ENCODE measurements at regions not wholly inside any gene's neighbourhood (a gene's known extent, or its start where the extent isn't known, plus 50 kb on each side); places are given as distances from the start of the nearest gene placed in this dataset.
"Not testable (repeated sequence)": the region's sequence is repeated elsewhere in the genome, so short reads cannot be mapped to it uniquely, and the experiment has no call there.

DNA sequence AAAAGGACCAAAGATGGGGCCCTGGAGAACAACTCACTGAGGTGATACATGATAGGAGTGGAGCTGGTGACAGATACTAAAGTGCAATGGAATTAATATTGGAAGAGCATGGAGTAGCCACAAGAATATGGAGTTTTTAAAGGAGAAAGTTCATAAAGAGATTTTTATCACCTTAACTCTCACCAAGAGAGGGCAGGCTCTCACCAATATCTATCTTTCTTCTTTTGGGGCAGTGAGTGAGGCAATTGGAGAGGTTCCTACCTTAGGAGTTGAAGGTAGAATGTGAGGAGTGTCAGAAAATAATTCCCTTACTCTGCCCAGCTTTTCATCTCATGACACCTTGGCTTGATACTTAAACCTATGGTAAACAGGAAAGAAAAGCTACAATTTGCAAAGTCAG, 233.7 kb upstream of the CWC22 start:
- no peaks in the 10 kb centered on the region for H3K27me3 ChIP-seq (replicated peaks; ENCODE audit: insufficient read depth)
- H3K4me2 ChIP-seq (ENCODE audit: unreplicated experiment): no peak overlapping the region
- H3K4me1 ChIP-seq (ENCODE audit: insufficient read depth): no peaks in the 10 kb centered on the region
- no peaks in the 10 kb centered on the region for H3K36me3 ChIP-seq (ENCODE audit: low read depth)
- peak; percentile 45 for DNase-seq
- no peak for TF ChIP-seq EZH2 (IDR thresholded peaks at IDR 0.05; ENCODE audit: insufficient read depth, poor library complexity, severe bottlenecking)
- no peak for TF ChIP-seq EZH2phosphoT487 (IDR thresholded peaks at IDR 0.05; ENCODE audit: insufficient read depth, low read depth)
- in situ Hi-C loops (cut with MboI): no loop called here
- no peaks in the 10 kb centered on the region for H4K20me1 ChIP-seq (ENCODE audit: insufficient read depth)
- no peak overlapping the region for H2AFZ ChIP-seq
- H3K9me2 ChIP-seq (ENCODE audit: insufficient read depth): no peaks in the 10 kb centered on the region
- H3K9ac ChIP-seq: no peak overlapping the region
- no peaks in the 10 kb centered on the region for H3K79me2 ChIP-seq (ENCODE audit: insufficient read depth)
- no peaks in the 10 kb centered on the region for H3K9me3 ChIP-seq (ENCODE audit: low read depth)
- no peaks in the 10 kb centered on the region for H3F3A ChIP-seq (ENCODE audit: insufficient read depth)
- no peak overlapping the region for H3K4me3 ChIP-seq
- no peak overlapping the region for H3K27ac ChIP-seq

DNA sequence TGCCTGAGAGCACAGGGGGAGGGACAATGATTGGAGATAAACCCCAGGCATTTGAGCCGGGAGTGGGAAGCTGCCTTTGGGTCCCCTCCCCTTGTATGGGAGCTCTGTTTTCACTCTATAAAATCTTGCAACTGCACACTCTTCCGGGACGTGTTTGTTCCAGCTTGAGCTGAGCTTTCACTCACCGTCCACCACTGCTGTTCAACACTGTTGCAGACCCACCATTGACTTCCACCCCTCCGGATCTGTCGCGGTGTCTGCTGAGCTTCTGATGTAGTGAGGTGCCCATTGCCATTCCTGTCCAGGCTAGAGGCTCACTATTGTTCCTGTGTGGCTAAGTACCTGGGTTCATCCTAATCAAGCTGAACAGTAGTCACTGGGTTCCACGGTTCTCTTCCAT, 231.6 kb upstream of the CWC22 start:
- H4K20me1 ChIP-seq (ENCODE audit: insufficient read depth): no peaks in the 10 kb centered on the region
- H2AFZ ChIP-seq: no peak overlapping the region
- no peak overlapping the region for H3K4me2 ChIP-seq (ENCODE audit: unreplicated experiment)
- no peaks in the 10 kb centered on the region for H3K9me3 ChIP-seq (ENCODE audit: low read depth)
- H3K9me2 ChIP-seq (ENCODE audit: insufficient read depth): no peaks in the 10 kb centered on the region
- no peak overlapping the region for H3K4me3 ChIP-seq
- 84 to 87% methylated on average over 8 of the region's 8 CpGs for WGBS, 2 experiments (ENCODE audit: low coverage in 1 of 2, low lambda C conversion rate in 2 of 2, missing lambda C conversion rate in 2 of 2)
- no peak for DNase-seq
- H3K27me3 ChIP-seq (replicated peaks; ENCODE audit: insufficient read depth): no peaks in the 10 kb centered on the region
- no peaks in the 10 kb centered on the region for H3K36me3 ChIP-seq (ENCODE audit: low read depth)
- no peak overlapping the region for H3K27ac ChIP-seq
- H3K79me2 ChIP-seq (ENCODE audit: insufficient read depth): no peaks in the 10 kb centered on the region
- H3K4me1 ChIP-seq (ENCODE audit: insufficient read depth): no peaks in the 10 kb centered on the region
- no peaks in the 10 kb centered on the region for H3F3A ChIP-seq (ENCODE audit: insufficient read depth)
- TF ChIP-seq EZH2phosphoT487 (IDR thresholded peaks at IDR 0.05; ENCODE audit: insufficient read depth, low read depth) (no peak), EZH2 (IDR thresholded peaks at IDR 0.05; ENCODE audit: insufficient read depth, poor library complexity, severe bottlenecking) (no peak)
- no peak overlapping the region for H3K9ac ChIP-seq
- in situ Hi-C loops (cut with MboI): no loop called here

DNA sequence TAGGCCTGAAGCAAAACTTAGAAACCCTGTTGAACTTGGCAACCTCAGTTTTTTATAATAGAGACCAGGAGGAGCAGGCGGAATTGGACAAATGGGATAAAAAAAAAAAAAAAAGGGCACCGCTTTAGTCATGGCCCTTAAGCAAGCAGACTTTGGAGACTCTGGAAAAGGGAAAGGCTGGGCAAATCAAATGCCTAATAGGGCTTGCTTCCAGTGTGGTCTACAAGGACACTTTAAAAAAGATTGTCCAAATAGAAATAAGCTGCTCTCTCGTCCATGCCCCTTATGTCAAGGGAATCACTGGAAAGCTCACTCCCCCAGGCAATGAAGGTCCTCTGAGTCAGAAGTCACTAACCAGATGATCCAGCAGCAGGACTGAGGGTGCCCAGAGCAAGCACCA, 229.0 kb upstream of the CWC22 start:
- H2AFZ ChIP-seq; H3K79me2 ChIP-seq (ENCODE audit: insufficient read depth); H3K27me3 ChIP-seq (replicated peaks; ENCODE audit: insufficient read depth); H3K9me2 ChIP-seq (ENCODE audit: insufficient read depth); in situ Hi-C loops (cut with MboI); H3K27ac ChIP-seq; H4K20me1 ChIP-seq (ENCODE audit: insufficient read depth); H3F3A ChIP-seq (ENCODE audit: insufficient read depth); H3K36me3 ChIP-seq (ENCODE audit: low read depth); H3K9ac ChIP-seq; H3K9me3 ChIP-seq (ENCODE audit: low read depth); H3K4me1 ChIP-seq (ENCODE audit: insufficient read depth); H3K4me3 ChIP-seq; H3K4me2 ChIP-seq (ENCODE audit: unreplicated experiment): not testable (repeated sequence)
- WGBS, 2 experiments (ENCODE audit: low coverage in 1 of 2, low lambda C conversion rate in 2 of 2, missing lambda C conversion rate in 2 of 2): 30 to 38% methylated on average over 3 of the region's 3 CpGs
- peak; percentile 31 for DNase-seq

DNA sequence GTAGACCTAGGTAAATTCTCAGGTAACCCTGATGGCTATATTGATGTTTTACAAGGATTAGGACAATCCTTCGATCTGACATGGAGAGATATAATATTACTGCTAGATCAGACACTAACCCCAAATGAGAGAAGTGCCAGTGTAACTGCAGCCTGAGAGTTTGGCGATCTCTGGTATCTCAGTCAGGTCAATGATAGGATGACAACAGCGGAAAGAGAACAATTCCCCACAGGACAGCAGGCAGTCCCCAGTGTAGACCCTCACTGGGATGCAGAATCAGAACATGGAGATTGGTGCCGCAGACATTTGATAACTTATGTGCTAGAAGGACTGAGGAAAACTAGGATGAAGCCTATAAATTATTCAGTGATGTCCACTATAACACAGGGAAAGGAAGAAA, 228.4 kb upstream of the CWC22 start:
- H3F3A ChIP-seq (ENCODE audit: insufficient read depth); H3K27me3 ChIP-seq (replicated peaks; ENCODE audit: insufficient read depth); H3K4me2 ChIP-seq (ENCODE audit: unreplicated experiment); H3K9ac ChIP-seq; H3K36me3 ChIP-seq (ENCODE audit: low read depth); H3K9me3 ChIP-seq (ENCODE audit: low read depth); in situ Hi-C loops (cut with MboI); H2AFZ ChIP-seq; H3K79me2 ChIP-seq (ENCODE audit: insufficient read depth); H3K27ac ChIP-seq; H3K4me3 ChIP-seq; H4K20me1 ChIP-seq (ENCODE audit: insufficient read depth); H3K4me1 ChIP-seq (ENCODE audit: insufficient read depth); H3K9me2 ChIP-seq (ENCODE audit: insufficient read depth); DNase-seq: not testable (repeated sequence)
- 87 to 88% methylated on average over 4 of the region's 4 CpGs for WGBS, 2 experiments (ENCODE audit: low coverage in 1 of 2, low lambda C conversion rate in 2 of 2, missing lambda C conversion rate in 2 of 2)

DNA sequence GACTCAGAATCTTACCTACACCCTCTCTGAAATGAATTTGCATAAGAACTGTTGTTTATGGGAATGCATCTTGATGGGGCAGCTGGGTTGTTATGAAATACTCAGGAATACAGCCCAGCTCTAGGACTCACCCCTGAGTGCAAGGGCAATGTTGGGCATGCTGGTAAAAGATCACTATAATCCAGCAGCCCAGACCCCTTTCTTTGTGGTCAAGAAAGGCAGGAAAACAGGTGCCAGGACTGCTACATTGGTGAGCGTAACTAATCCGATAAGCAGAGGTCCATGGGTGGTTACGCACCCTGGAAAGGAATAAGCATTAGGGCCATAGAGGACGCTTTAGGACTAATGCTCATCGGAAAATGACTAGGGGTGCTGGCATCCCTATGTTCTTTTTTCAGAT, 227.9 kb upstream of the CWC22 start:
- H3K27ac ChIP-seq; H3K36me3 ChIP-seq (ENCODE audit: low read depth); H3K79me2 ChIP-seq (ENCODE audit: insufficient read depth); in situ Hi-C loops (cut with MboI); H3K4me3 ChIP-seq; H3F3A ChIP-seq (ENCODE audit: insufficient read depth); H3K27me3 ChIP-seq (replicated peaks; ENCODE audit: insufficient read depth); H3K9me3 ChIP-seq (ENCODE audit: low read depth); H3K4me1 ChIP-seq (ENCODE audit: insufficient read depth); H3K9ac ChIP-seq; H3K4me2 ChIP-seq (ENCODE audit: unreplicated experiment); DNase-seq; H2AFZ ChIP-seq; H4K20me1 ChIP-seq (ENCODE audit: insufficient read depth); H3K9me2 ChIP-seq (ENCODE audit: insufficient read depth): not testable (repeated sequence)
- 87 to 89% methylated on average over 5 of the region's 5 CpGs for WGBS, 2 experiments (ENCODE audit: low coverage in 1 of 2, low lambda C conversion rate in 2 of 2, missing lambda C conversion rate in 2 of 2)
